Fibroblast of pulmonary artery (primary cell): ENCODE measurements at regions not wholly inside any gene's neighbourhood (a gene's known extent, or its start where the extent isn't known, plus 50 kb on each side); places are given as distances from the start of the nearest gene placed in this dataset.
A peak's percentile ranks its signal among the peaks of the same experiment; 100 is the strongest.

Experiments
- DNase-seq: peaks from one replicate; pipeline ENCODE4 v3.0.0-alpha.2; 2010; ENCODE audit warnings: low read depth
- H3K4me3 ChIP-seq: replicated peaks from 2 replicates; pipeline ENCODE4 v1.5.1; 2011; ENCODE audit warnings: low read depth, mild to moderate bottlenecking, control low read depth, low read length, moderate library complexity
- CTCF ChIP-seq: IDR thresholded peaks from 2 replicates; pipeline ENCODE4 v1.5.1; 2011; ENCODE audit warnings: mild to moderate bottlenecking, control low read depth, low read length, inconsistent platforms; ENCODE audit errors: missing control alignments

- H3K4me3 ChIP-seq: no peak overlapping the region
- no peak for TF ChIP-seq CTCF
- DNase-seq: peak; percentile 6
These were observed 52.7 kb downstream of the KCNA5 start for GRCh38 chr12:5096241-5096924.

GRCh38 chr12:5097786-5098185 is 54.1 kb downstream of the KCNA5 start:
- no peak for DNase-seq
- no peak for TF ChIP-seq CTCF
- H3K4me3 ChIP-seq: no peak overlapping the region

- TF ChIP-seq CTCF: no peak
- DNase-seq: no peak
- no peak overlapping the region for H3K4me3 ChIP-seq
These were observed 55.5 kb downstream of the KCNA5 start for GRCh38 chr12:5099136-5099535.

- no peak overlapping the region for H3K4me3 ChIP-seq
- DNase-seq: no peak
- TF ChIP-seq CTCF: no peak
These were observed 55.9 kb downstream of the KCNA5 start for GRCh38 chr12:5099591-5099990.

- TF ChIP-seq CTCF: no peak
- no peak overlapping the region for H3K4me3 ChIP-seq
- DNase-seq: no peak
These were observed 58.0 kb downstream of the KCNA5 start for GRCh38 chr12:5101686-5102085.

GRCh38 chr12:5102261-5102789 is 58.6 kb downstream of the KCNA5 start:
- no peak overlapping the region for H3K4me3 ChIP-seq
- DNase-seq: peak; percentile 10
- TF ChIP-seq CTCF: no peak

- no peak for DNase-seq
- no peak for TF ChIP-seq CTCF
- no peak overlapping the region for H3K4me3 ChIP-seq
These were observed 59.1 kb downstream of the KCNA5 start for GRCh38 chr12:5102806-5103205.
